H9 (cell line): ENCODE measurements at regions not wholly inside any gene's neighbourhood (a gene's known extent, or its start where the extent isn't known, plus 50 kb on each side); places are given as distances from the start of the nearest gene placed in this dataset.

Source experiments
- DNase-seq: peaks from one replicate; pipeline ENCODE4 v3.0.0-alpha.2; 2017
- H2AFZ ChIP-seq: one replicate; pipeline ENCODE4 v1.6.1; 2013; ENCODE audit warnings: mild to moderate bottlenecking, low read length, control low read depth, moderate library complexity
- H2AK5ac ChIP-seq: 2 replicates; pipeline ENCODE4 v1.6.1; 2013; ENCODE audit warnings: low read length, control low read depth, mixed read lengths; ENCODE audit not compliant: insufficient read length
- H2BK120ac ChIP-seq: one replicate; pipeline ENCODE4 v1.6.1; 2013; ENCODE audit warnings: low read depth, mild to moderate bottlenecking, low read length, control low read depth, inconsistent platforms; ENCODE audit not compliant: poor library complexity, severe bottlenecking
- H2BK12ac ChIP-seq: 2 replicates; pipeline ENCODE4 v1.6.1; 2013; ENCODE audit warnings: low read length, control low read depth, mixed read lengths, low read depth; ENCODE audit not compliant: insufficient read length
- H2BK15ac ChIP-seq: 2 replicates; pipeline ENCODE4 v1.6.1; 2013; ENCODE audit warnings: low read depth, low read length, control low read depth
- H2BK20ac ChIP-seq: one replicate; pipeline ENCODE4 v1.6.1; 2013; ENCODE audit warnings: low read depth, mild to moderate bottlenecking, low read length, control low read depth, inconsistent platforms; ENCODE audit not compliant: poor library complexity, severe bottlenecking
- H2BK5ac ChIP-seq: 2 replicates; pipeline ENCODE4 v1.6.1; 2013; ENCODE audit warnings: low read length, control low read depth, mixed read lengths; ENCODE audit not compliant: insufficient read length
- H3K14ac ChIP-seq: 2 replicates; pipeline ENCODE4 v1.6.1; 2013; ENCODE audit warnings: low read length, control low read depth; ENCODE audit not compliant: insufficient read depth
- H3K18ac ChIP-seq: 2 replicates; pipeline ENCODE4 v1.6.1; 2013; ENCODE audit warnings: low read depth, mild to moderate bottlenecking, mixed read lengths, low read length, control low read depth; ENCODE audit not compliant: insufficient read length
- H3K23ac ChIP-seq: 2 replicates; pipeline ENCODE4 v1.6.1; 2013; ENCODE audit warnings: low read length, control low read depth, mixed read lengths, low read depth; ENCODE audit not compliant: insufficient read length
- H3K23me2 ChIP-seq: 2 replicates; pipeline ENCODE4 v1.6.1; 2013; ENCODE audit warnings: low read depth, mild to moderate bottlenecking, mixed read lengths, low read length, control low read depth; ENCODE audit not compliant: insufficient read length, poor library complexity, severe bottlenecking
- H3K27ac ChIP-seq: 2 replicates; pipeline ENCODE4 v1.5.1; 2013; ENCODE audit warnings: low read length, control low read depth, mixed read lengths, low read depth; ENCODE audit not compliant: insufficient read length
- H3K27me3 ChIP-seq: 2 replicates; pipeline ENCODE4 v1.6.1; 2013; ENCODE audit warnings: low read length, control low read depth, inconsistent platforms; ENCODE audit not compliant: insufficient read depth
- H3K4ac ChIP-seq: 2 replicates; pipeline ENCODE4 v1.6.1; 2013; ENCODE audit warnings: low read depth, mild to moderate bottlenecking, control low read depth, inconsistent platforms, low read length, moderate library complexity
- H3K4me1 ChIP-seq: 2 replicates; pipeline ENCODE4 v1.6.1; 2013; ENCODE audit warnings: low read length, control low read depth, inconsistent platforms; ENCODE audit not compliant: insufficient read depth
- H3K4me2 ChIP-seq: 2 replicates; pipeline ENCODE4 v1.6.1; 2013; ENCODE audit warnings: low read length, control low read depth, mixed read lengths; ENCODE audit not compliant: insufficient read length, insufficient read depth
- H3K56ac ChIP-seq: 2 replicates; pipeline ENCODE4 v1.6.1; 2013; ENCODE audit warnings: low read depth, mild to moderate bottlenecking, mixed read lengths, low read length, control low read depth; ENCODE audit not compliant: insufficient read length
- H3K79me1 ChIP-seq: 2 replicates; pipeline ENCODE4 v1.6.1; 2013; ENCODE audit warnings: low read depth, mild to moderate bottlenecking, moderate library complexity, low read length, control low read depth, inconsistent platforms; ENCODE audit not compliant: insufficient read depth, poor library complexity, severe bottlenecking
- H3K79me2 ChIP-seq: 2 replicates; pipeline ENCODE4 v1.6.1; 2013; ENCODE audit warnings: low read length, control low read depth, inconsistent platforms; ENCODE audit not compliant: insufficient read depth
- H3K9ac ChIP-seq: 2 replicates; pipeline ENCODE4 v1.6.1; 2013; ENCODE audit warnings: low read length, control low read depth, mixed read lengths; ENCODE audit not compliant: insufficient read length; ENCODE audit errors: extremely low read depth
- H3K9me3 ChIP-seq: one replicate; pipeline ENCODE4 v1.6.1; 2013; ENCODE audit warnings: low read depth, low read length, inconsistent platforms; ENCODE audit not compliant: control insufficient read depth
- H3T11ph ChIP-seq: one replicate; pipeline ENCODE4 v1.6.1; 2013; ENCODE audit warnings: mild to moderate bottlenecking, low read length, control low read depth, inconsistent platforms
- H4K20me1 ChIP-seq: one replicate; pipeline ENCODE4 v1.6.1; 2013; ENCODE audit not compliant: control insufficient read depth, insufficient read length, insufficient read depth
- H4K5ac ChIP-seq: 2 replicates; pipeline ENCODE4 v1.6.1; 2013; ENCODE audit warnings: low read depth, mild to moderate bottlenecking, mixed read lengths, low read length, control low read depth; ENCODE audit not compliant: insufficient read length
- H4K8ac ChIP-seq: replicated peaks from 2 replicates; pipeline ENCODE4 v1.6.1; 2013; ENCODE audit warnings: low read length, control low read depth, mixed read lengths, low read depth; ENCODE audit not compliant: insufficient read length
- H4K91ac ChIP-seq: 2 replicates; pipeline ENCODE4 v1.6.1; 2013; ENCODE audit warnings: low read depth, mild to moderate bottlenecking, moderate library complexity, mixed read lengths, low read length, control low read depth; ENCODE audit not compliant: insufficient read length
- H3K27ac Mint-ChIP-seq, 3 experiments: 2 replicates in 2 of 3; 3 replicates in 1 of 3; pipeline ENCODE4 v1.8.0; 2020 to 2021; ENCODE audit warnings: mixed read lengths in 3 of 3, mild to moderate bottlenecking in 1 of 3, moderate library complexity in 1 of 3
- H3K27me3 Mint-ChIP-seq: 2 replicates; pipeline ENCODE4 v1.8.0; 2021; ENCODE audit warnings: low read depth, mild to moderate bottlenecking, moderate library complexity, mixed read lengths
- H3K36me3 Mint-ChIP-seq, 3 experiments: 2 replicates in 2 of 3; 3 replicates in 1 of 3; pipeline ENCODE4 v1.8.0; 2020 to 2021; ENCODE audit warnings: low read depth in 3 of 3, mixed read lengths in 3 of 3; ENCODE audit not compliant: insufficient read depth in 1 of 3
- H3K4me1 Mint-ChIP-seq, 2 experiments: 2 replicates each; pipeline ENCODE4 v1.8.0; 2020; ENCODE audit warnings: mixed read lengths in 2 of 2
- H3K4me3 Mint-ChIP-seq, 2 experiments: 2 replicates in 1 of 2; 3 replicates in 1 of 2; pipeline ENCODE4 v1.8.0; 2020 to 2021; ENCODE audit warnings: mild to moderate bottlenecking in 2 of 2, mixed read lengths in 2 of 2, moderate library complexity in 1 of 2
- H3K9me3 Mint-ChIP-seq, 2 experiments: 2 replicates in 1 of 2; 3 replicates in 1 of 2; pipeline ENCODE4 v1.8.0; 2020; ENCODE audit warnings: mild to moderate bottlenecking in 2 of 2, mixed read lengths in 2 of 2, moderate library complexity in 1 of 2
- WGBS: extraction: QIAGEN DNeasy Blood & Tissue Kit; methylation state at CpG from one replicate; pipeline ENCODE4 v1.1.7; 2013; ENCODE audit warnings: missing lambda C conversion rate, low lambda C conversion rate, mixed read lengths; ENCODE audit not compliant: insufficient read length; ENCODE audit errors: extremely low coverage; 5-methylcytosine and 5-hydroxymethylcytosine counted together
- TF ChIP-seq, protein P1 (sequence below): fragments of 200-600 bp; sonication (generic); conservative IDR thresholded peaks from 3 replicates; pipeline ENCODE4 v1.8.0; 2021; ENCODE audit warnings: antibody characterized with exemption, mild to moderate bottlenecking

DNA sequence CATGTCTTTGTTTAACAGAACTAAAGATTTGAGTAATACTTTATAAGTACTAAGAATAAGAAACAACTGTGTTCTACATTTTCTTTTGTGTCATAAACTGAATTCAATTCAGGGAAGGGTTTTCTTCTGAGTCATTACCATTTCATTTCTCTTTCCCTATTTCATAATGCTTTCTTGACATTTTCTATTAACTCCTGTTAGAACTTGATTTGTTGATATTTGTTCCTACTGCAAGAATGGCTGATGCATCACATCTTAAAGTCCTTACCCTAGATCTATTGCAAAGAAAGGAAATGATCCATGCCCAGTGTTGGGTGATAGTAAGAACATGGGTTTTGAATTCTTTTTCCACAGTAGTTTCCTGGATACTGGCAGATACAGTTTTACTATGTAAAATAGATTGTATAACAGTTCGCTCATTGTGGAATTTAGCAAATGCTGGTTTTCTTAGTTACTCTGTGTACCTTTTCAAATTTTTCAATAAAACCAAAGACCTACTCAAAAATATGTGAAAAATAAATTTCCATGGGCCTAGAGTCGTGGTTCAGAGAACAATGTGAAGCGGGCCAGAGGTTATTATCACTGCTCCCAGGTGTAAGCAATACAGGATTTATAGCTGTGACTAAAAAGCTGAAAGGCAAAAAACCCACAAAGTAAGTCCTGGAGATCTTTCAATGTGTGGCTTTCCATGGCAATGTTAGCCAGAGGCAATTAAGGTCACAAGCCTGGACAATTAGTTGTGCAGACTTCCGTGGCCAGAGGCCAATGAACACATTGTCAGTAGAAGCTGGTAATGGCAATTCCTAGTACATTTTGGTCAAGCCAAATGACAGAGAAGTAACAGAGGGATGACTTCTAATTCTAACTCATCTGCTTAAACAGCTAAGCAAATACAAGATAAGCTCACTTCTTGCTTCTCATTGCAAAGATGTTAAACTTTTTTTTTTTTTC, 127.3 kb upstream of the FAT4 start:
- Histone ChIP-seq H3K27me3 (no peaks in the 10 kb centered on the region), H2BK15ac (no peak overlapping the region), H3K79me1 (no peaks in the 10 kb centered on the region), H4K91ac (no peak overlapping the region), H4K5ac (no peak overlapping the region), H3K79me2 (no peaks in the 10 kb centered on the region), H2BK20ac (no peak overlapping the region), H3K18ac (no peak overlapping the region), H2BK5ac (no peak overlapping the region), H3T11ph (no peak overlapping the region), H4K20me1 (no peaks in the 10 kb centered on the region), H3K23ac (no peak overlapping the region), H2BK120ac (no peak overlapping the region), H3K9ac (no peak overlapping the region), H3K56ac (no peak overlapping the region), H3K14ac (no peak overlapping the region), H3K4me2 (no peak overlapping the region), H2BK12ac (no peak overlapping the region), H3K23me2 (no peaks in the 10 kb centered on the region), H4K8ac (no peak overlapping the region), H2AK5ac (no peak overlapping the region), H3K27ac (no peak overlapping the region), H3K9me3 (no peaks in the 10 kb centered on the region), H3K4ac (no peak overlapping the region), H2AFZ (no peak overlapping the region), H3K4me1 (no peaks in the 10 kb centered on the region)
- Mint-ChIP-seq H3K4me1 (no peaks in the 10 kb centered on the region), H3K27me3 (no peaks in the 10 kb centered on the region), H3K27ac (no peak overlapping the region), H3K4me3 (no peak overlapping the region), H3K36me3 (peaks cover 0 to 2% (median 0%) of the 10 kb centered on the region in 3 experiments; a peak in 2 of 7 replicates), H3K9me3 (peaks cover 0 to 2% of the 10 kb centered on the region in 2 experiments; a peak in 1 of 5 replicates)
- no CpG with 5 or more reads among the region's 4 CpGs for WGBS
- TF ChIP-seq, protein P1, sequence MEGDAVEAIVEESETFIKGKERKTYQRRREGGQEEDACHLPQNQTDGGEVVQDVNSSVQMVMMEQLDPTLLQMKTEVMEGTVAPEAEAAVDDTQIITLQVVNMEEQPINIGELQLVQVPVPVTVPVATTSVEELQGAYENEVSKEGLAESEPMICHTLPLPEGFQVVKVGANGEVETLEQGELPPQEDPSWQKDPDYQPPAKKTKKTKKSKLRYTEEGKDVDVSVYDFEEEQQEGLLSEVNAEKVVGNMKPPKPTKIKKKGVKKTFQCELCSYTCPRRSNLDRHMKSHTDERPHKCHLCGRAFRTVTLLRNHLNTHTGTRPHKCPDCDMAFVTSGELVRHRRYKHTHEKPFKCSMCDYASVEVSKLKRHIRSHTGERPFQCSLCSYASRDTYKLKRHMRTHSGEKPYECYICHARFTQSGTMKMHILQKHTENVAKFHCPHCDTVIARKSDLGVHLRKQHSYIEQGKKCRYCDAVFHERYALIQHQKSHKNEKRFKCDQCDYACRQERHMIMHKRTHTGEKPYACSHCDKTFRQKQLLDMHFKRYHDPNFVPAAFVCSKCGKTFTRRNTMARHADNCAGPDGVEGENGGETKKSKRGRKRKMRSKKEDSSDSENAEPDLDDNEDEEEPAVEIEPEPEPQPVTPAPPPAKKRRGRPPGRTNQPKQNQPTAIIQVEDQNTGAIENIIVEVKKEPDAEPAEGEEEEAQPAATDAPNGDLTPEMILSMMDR, result no peak
- no peak for DNase-seq
